IMR-90 (cell line): ENCODE measurements at regions not wholly inside any gene's neighbourhood (a gene's known extent, or its start where the extent isn't known, plus 50 kb on each side); places are given as distances from the start of the nearest gene placed in this dataset.

Experiments used
- ATAC-seq: fragments of 200-7000 bp; cut with Tn5 transposase; 2 replicates; pipeline ENCODE4 v1.9.1; 2020; ENCODE audit warnings: low read depth, mild to moderate bottlenecking, moderate library complexity
- BruUV-seq: library from RNA; stranded (reverse); fragments of 400-500 nt; replicated peaks from 2 replicates; lab custom pipeline; 2021; lab: Mats Ljungman, UMichigan
- CTCF ChIA-PET: fragments of 300-600 bp; formaldehyde crosslinking; extraction: SDS; loops from one replicate; lab custom pipeline; 2021; ENCODE audit warnings: antibody characterized with exemption; lab: Yijun Ruan, JAX
- POLR2A ChIA-PET: fragments of 300-600 bp; sonication (Branson Sonifier 250); formaldehyde crosslinking; loops from one replicate; lab custom pipeline; 2022; ENCODE audit warnings: antibody characterized with exemption; ENCODE audit not compliant: unreplicated experiment; lab: Charles Lee
- DNase-seq: peaks from one replicate; pipeline ENCODE4 v3.0.0; 2013
- H2AFZ ChIP-seq: replicated peaks from 2 replicates; pipeline ENCODE3; 2013; ENCODE audit warnings: low read length, mild to moderate bottlenecking; ENCODE audit not compliant: poor library complexity
- H2AK5ac ChIP-seq: 2 replicates; pipeline ENCODE4 v1.6.1; 2013; ENCODE audit warnings: low read depth, low read length, inconsistent platforms
- H2AK9ac ChIP-seq: replicated peaks from 2 replicates; pipeline ENCODE3; 2013; ENCODE audit warnings: mild to moderate bottlenecking, low read depth, low read length, moderate library complexity; ENCODE audit not compliant: poor library complexity
- H2BK120ac ChIP-seq: 2 replicates; pipeline ENCODE4 v1.6.1; 2013; ENCODE audit warnings: low read depth, low read length, inconsistent platforms
- H2BK15ac ChIP-seq: 3 replicates; pipeline ENCODE4 v1.6.1; 2013; ENCODE audit warnings: low read depth, low read length, inconsistent platforms
- H2BK20ac ChIP-seq: 2 replicates; pipeline ENCODE4 v1.6.1; 2013; ENCODE audit warnings: low read depth, mild to moderate bottlenecking, inconsistent platforms, low read length, moderate library complexity
- H2BK5ac ChIP-seq: 2 replicates; pipeline ENCODE4 v1.6.1; 2013; ENCODE audit warnings: mild to moderate bottlenecking, low read depth, low read length, inconsistent platforms; ENCODE audit not compliant: poor library complexity, severe bottlenecking
- H3K14ac ChIP-seq: replicated peaks from 2 replicates; pipeline ENCODE4 v1.6.1; 2013; ENCODE audit warnings: low read depth, low read length, inconsistent platforms
- H3K18ac ChIP-seq: 2 replicates; pipeline ENCODE4 v1.6.1; 2013; ENCODE audit warnings: low read depth, low read length, control low read depth
- H3K23ac ChIP-seq: 2 replicates; pipeline ENCODE4 v1.6.1; 2013; ENCODE audit warnings: low read depth, low read length, inconsistent platforms
- H3K27ac ChIP-seq: 2 replicates; pipeline ENCODE4 v1.5.1; 2013; ENCODE audit warnings: mild to moderate bottlenecking, control low read depth, low read length; ENCODE audit not compliant: insufficient read depth
- H3K27me3 ChIP-seq: 2 replicates; pipeline ENCODE4 v1.6.1; 2013; ENCODE audit warnings: low read length; ENCODE audit not compliant: control insufficient read depth, insufficient read depth
- H3K36me3 ChIP-seq: 2 replicates; pipeline ENCODE4 v1.6.1; 2013; ENCODE audit warnings: low read length, mixed read lengths; ENCODE audit not compliant: control insufficient read depth, insufficient read depth
- H3K4ac ChIP-seq: 2 replicates; pipeline ENCODE4 v1.6.1; 2013; ENCODE audit warnings: low read depth, low read length, inconsistent platforms
- H3K4me1 ChIP-seq: 2 replicates; pipeline ENCODE4 v1.6.1; 2013; ENCODE audit warnings: low read length, mixed read lengths; ENCODE audit not compliant: control insufficient read depth, insufficient read depth
- H3K4me2 ChIP-seq: 2 replicates; pipeline ENCODE4 v1.6.1; 2013; ENCODE audit warnings: low read depth, mild to moderate bottlenecking, control low read depth, low read length, moderate library complexity
- H3K4me3 ChIP-seq: 2 replicates; pipeline ENCODE4 v1.5.1; 2013; ENCODE audit warnings: low read depth, mild to moderate bottlenecking, control low read depth, low read length, moderate library complexity; ENCODE audit not compliant: insufficient read depth
- H3K56ac ChIP-seq: 2 replicates; pipeline ENCODE4 v1.6.1; 2013; ENCODE audit warnings: low read length, inconsistent platforms; ENCODE audit not compliant: insufficient read depth; ENCODE audit errors: extremely low read depth
- H3K79me1 ChIP-seq, 2 experiments: 2 replicates each; pipeline ENCODE4 v1.6.1; 2013; ENCODE audit warnings: low read length in 2 of 2, inconsistent platforms in 1 of 2, low read depth in 1 of 2
- H3K9ac ChIP-seq: 2 replicates; pipeline ENCODE4 v1.6.1; 2013; ENCODE audit warnings: low read depth, low read length, control low read depth
- H3K9me1 ChIP-seq: 2 replicates; pipeline ENCODE4 v1.6.1; 2013; ENCODE audit warnings: low read length, inconsistent platforms; ENCODE audit not compliant: insufficient read depth
- H3K9me3 ChIP-seq: 2 replicates; pipeline ENCODE4 v1.6.1; 2013; ENCODE audit warnings: low read length; ENCODE audit not compliant: control insufficient read depth, insufficient read depth
- H4K20me1 ChIP-seq: 2 replicates; pipeline ENCODE4 v1.6.1; 2013; ENCODE audit warnings: low read length, inconsistent platforms; ENCODE audit not compliant: insufficient read depth
- H4K5ac ChIP-seq: 2 replicates; pipeline ENCODE4 v1.6.1; 2013; ENCODE audit warnings: mild to moderate bottlenecking, low read depth, low read length, control low read depth
- H4K8ac ChIP-seq, 2 experiments: 2 replicates each; pipeline ENCODE4 v1.6.1; 2013; ENCODE audit warnings: low read depth in 2 of 2, low read length in 2 of 2, control low read depth in 1 of 2, inconsistent platforms in 1 of 2
- H4K91ac ChIP-seq: 2 replicates; pipeline ENCODE4 v1.6.1; 2013; ENCODE audit warnings: low read depth, low read length, inconsistent platforms; ENCODE audit not compliant: insufficient read depth
- BHLHE40 ChIP-seq: fragments of 150-350 bp; IDR thresholded peaks from 2 replicates; pipeline ENCODE4 v1.6.1; 2016; ENCODE audit warnings: mild to moderate bottlenecking, low read depth, low read length
- CEBPB ChIP-seq: IDR thresholded peaks from 2 replicates; pipeline ENCODE4 v1.6.1; 2012; ENCODE audit warnings: low read depth, low read length, improper control_type of control experiment
- CHD1 ChIP-seq: IDR thresholded peaks from 2 replicates; pipeline ENCODE4 v1.6.1; 2012; ENCODE audit warnings: low read depth, low read length, improper control_type of control experiment
- FOS ChIP-seq: fragments of 150-350 bp; IDR thresholded peaks from 2 replicates; pipeline ENCODE4 v1.6.1; 2016; ENCODE audit warnings: low read depth, low read length
- MAFK ChIP-seq: IDR thresholded peaks from 2 replicates; pipeline ENCODE4 v1.6.1; 2012; ENCODE audit warnings: low read depth, low read length, improper control_type of control experiment
- MAZ ChIP-seq: IDR thresholded peaks from 2 replicates; pipeline ENCODE4 v1.6.1; 2012; ENCODE audit warnings: low read depth, mild to moderate bottlenecking, low read length, improper control_type of control experiment, moderate library complexity, borderline replicate concordance
- MXI1 ChIP-seq: IDR thresholded peaks from 2 replicates; pipeline ENCODE4 v1.6.1; 2012; ENCODE audit warnings: low read depth, mild to moderate bottlenecking, low read length, moderate library complexity, borderline replicate concordance
- NFE2L2 ChIP-seq: fragments of 150-350 bp; IDR thresholded peaks from 2 replicates; pipeline ENCODE4 v1.6.1; 2016; ENCODE audit warnings: low read depth, mild to moderate bottlenecking, low read length
- POLR2A ChIP-seq: IDR thresholded peaks from 2 replicates; pipeline ENCODE4 v1.6.1; 2012; ENCODE audit warnings: mild to moderate bottlenecking, low read depth, low read length
- RAD21 ChIP-seq: IDR thresholded peaks from 2 replicates; pipeline ENCODE4 v1.6.1; 2012; ENCODE audit warnings: low read length, improper control_type of control experiment
- RCOR1 ChIP-seq: IDR thresholded peaks from 2 replicates; pipeline ENCODE4 v1.6.1; 2012; ENCODE audit warnings: mild to moderate bottlenecking, low read length, improper control_type of control experiment; ENCODE audit not compliant: insufficient replicate concordance
- RFX5 ChIP-seq: IDR thresholded peaks from 2 replicates; pipeline ENCODE4 v1.8.0; 2012; ENCODE audit warnings: low read depth, mild to moderate bottlenecking, low read length, moderate library complexity
- SMC3 ChIP-seq: fragments of 150-350 bp; IDR thresholded peaks from 2 replicates; pipeline ENCODE4 v1.6.1; 2016; ENCODE audit warnings: low read depth, mild to moderate bottlenecking, antibody characterized with exemption, low read length, moderate library complexity
- WGBS, 2 experiments: methylation state at CpG; one replicate each; pipeline versions ENCODE4 v1.1.5 to v1.1.7; 2013; ENCODE audit warnings: missing lambda C conversion rate in 2 of 2; ENCODE audit not compliant: insufficient read length in 1 of 2; ENCODE audit errors: extremely low coverage in 2 of 2; 5-methylcytosine and 5-hydroxymethylcytosine counted together
- dilution Hi-C: fragments of 300-500 bp; cut with HindIII; formaldehyde crosslinking; loops from one replicate; pipeline ENCODE4 v1.14.3; 2018; ENCODE audit warnings: low sequenced_read_pairs; ENCODE audit not compliant: unreplicated experiment
- in situ Hi-C: fragments of 300-500 bp; cut with MboI; formaldehyde crosslinking; loops from 3 replicates; pipeline ENCODE4 v1.14.3; 2019; ENCODE audit warnings: low sequenced_read_pairs, inconsistent platforms, mixed read lengths
- intact Hi-C: fragments of 100-400 bp; cut with micrococcal nuclease; formaldehyde crosslinking; loops from 2 replicates; pipeline ENCODE4 v1.10.0; 2022
- TF ChIP-seq, protein P1 (sequence below): fragments of 150-350 bp; IDR thresholded peaks from 2 replicates; pipeline ENCODE4 v1.6.1; 2017; ENCODE audit warnings: mild to moderate bottlenecking, antibody characterized with exemption, low read length, low read depth
- TF ChIP-seq, protein P2 (sequence below): fragments of 150-350 bp; IDR thresholded peaks from 2 replicates; pipeline ENCODE4 v1.6.1; 2016; ENCODE audit warnings: low read depth, mild to moderate bottlenecking, low read length, moderate library complexity, borderline replicate concordance
- TF ChIP-seq, protein P3 (sequence below): conservative IDR thresholded peaks from 2 replicates; pipeline ENCODE4 v1.5.1; 2012; ENCODE audit warnings: mild to moderate bottlenecking, low read depth, low read length, improper control_type of control experiment

DNA sequence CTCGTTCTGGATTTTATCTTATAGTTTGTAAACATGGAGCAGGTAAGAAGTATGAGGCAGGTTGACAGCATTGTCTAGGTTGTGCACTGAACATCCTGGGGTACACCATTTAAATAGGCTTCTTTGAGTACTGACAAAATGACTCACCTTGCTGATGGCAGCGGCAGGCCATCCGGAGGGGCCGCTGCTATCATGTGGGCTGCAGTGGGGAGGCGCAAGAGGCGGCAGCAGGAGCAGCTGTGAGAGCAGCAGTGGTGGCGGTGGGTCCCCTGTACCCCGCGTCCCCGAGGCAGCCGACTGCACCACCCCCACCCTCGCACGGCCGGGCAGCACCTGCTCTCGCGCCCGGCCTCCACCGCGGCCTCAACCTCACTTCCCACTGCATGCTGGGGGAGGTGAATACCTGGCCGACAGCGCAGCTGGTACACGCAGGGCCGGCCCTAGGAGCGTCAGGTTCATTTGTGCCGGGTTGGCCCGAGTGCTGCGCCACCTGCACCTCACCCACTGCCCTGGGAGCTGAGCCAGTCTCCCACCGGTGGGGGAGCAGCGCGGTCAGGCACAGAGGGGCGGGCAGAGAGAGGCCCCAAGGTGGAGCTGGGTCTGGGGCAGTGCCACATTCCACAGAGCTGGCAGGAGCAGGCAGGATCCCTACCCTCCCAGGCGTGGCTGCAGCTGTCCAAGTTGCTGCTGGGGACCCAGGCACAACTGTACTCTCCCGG lies 154.5 kb upstream of the RBMS1 start:
- POLR2A ChIA-PET = no interaction called here
- TF ChIP-seq BHLHE40 (no peak), MXI1 (no peak), CHD1 (no peak), MAFK (no peak), SMC3 (no peak), CEBPB (no peak), POLR2A (no peak), MAZ (no peak), RFX5 (no peak), NFE2L2 (no peak), FOS (no peak), RCOR1 (no peak), RAD21 (no peak)
- TF ChIP-seq, protein P1, sequence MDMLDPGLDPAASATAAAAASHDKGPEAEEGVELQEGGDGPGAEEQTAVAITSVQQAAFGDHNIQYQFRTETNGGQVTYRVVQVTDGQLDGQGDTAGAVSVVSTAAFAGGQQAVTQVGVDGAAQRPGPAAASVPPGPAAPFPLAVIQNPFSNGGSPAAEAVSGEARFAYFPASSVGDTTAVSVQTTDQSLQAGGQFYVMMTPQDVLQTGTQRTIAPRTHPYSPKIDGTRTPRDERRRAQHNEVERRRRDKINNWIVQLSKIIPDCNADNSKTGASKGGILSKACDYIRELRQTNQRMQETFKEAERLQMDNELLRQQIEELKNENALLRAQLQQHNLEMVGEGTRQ = no peak
- TF ChIP-seq, protein P2, sequence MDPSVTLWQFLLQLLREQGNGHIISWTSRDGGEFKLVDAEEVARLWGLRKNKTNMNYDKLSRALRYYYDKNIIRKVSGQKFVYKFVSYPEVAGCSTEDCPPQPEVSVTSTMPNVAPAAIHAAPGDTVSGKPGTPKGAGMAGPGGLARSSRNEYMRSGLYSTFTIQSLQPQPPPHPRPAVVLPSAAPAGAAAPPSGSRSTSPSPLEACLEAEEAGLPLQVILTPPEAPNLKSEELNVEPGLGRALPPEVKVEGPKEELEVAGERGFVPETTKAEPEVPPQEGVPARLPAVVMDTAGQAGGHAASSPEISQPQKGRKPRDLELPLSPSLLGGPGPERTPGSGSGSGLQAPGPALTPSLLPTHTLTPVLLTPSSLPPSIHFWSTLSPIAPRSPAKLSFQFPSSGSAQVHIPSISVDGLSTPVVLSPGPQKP = no peak
- TF ChIP-seq, protein P3, sequence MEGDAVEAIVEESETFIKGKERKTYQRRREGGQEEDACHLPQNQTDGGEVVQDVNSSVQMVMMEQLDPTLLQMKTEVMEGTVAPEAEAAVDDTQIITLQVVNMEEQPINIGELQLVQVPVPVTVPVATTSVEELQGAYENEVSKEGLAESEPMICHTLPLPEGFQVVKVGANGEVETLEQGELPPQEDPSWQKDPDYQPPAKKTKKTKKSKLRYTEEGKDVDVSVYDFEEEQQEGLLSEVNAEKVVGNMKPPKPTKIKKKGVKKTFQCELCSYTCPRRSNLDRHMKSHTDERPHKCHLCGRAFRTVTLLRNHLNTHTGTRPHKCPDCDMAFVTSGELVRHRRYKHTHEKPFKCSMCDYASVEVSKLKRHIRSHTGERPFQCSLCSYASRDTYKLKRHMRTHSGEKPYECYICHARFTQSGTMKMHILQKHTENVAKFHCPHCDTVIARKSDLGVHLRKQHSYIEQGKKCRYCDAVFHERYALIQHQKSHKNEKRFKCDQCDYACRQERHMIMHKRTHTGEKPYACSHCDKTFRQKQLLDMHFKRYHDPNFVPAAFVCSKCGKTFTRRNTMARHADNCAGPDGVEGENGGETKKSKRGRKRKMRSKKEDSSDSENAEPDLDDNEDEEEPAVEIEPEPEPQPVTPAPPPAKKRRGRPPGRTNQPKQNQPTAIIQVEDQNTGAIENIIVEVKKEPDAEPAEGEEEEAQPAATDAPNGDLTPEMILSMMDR = no peak
- Histone ChIP-seq H3K56ac (no peak overlapping the region), H3K27me3 (no peaks in the 10 kb centered on the region), H4K5ac (no peak overlapping the region), H2AK9ac (no peak overlapping the region), H2AFZ (no peak overlapping the region), H3K9me3 (no peaks in the 10 kb centered on the region), H4K20me1 (no peaks in the 10 kb centered on the region), H3K4ac (no peak overlapping the region), H3K23ac (no peak overlapping the region), H3K79me1 (no peaks in the 10 kb centered on the region), H3K4me3 (no peak overlapping the region), H3K14ac (no peak overlapping the region), H3K9ac (no peak overlapping the region), H3K36me3 (no peaks in the 10 kb centered on the region), H4K91ac (no peak overlapping the region), H3K27ac (no peak overlapping the region), H3K4me2 (no peak overlapping the region), H2AK5ac (no peak overlapping the region), H2BK15ac (no peak overlapping the region), H2BK120ac (no peak overlapping the region), H3K9me1 (0 out of 2 replicates have a peak, but pooled peaks cover 2% of the 10 kb centered on the region), H3K18ac (no peak overlapping the region), H4K8ac (no peak overlapping the region), H3K4me1 (no peaks in the 10 kb centered on the region), H2BK5ac (no peak overlapping the region), H2BK20ac (no peak overlapping the region)
- WGBS, 2 experiments = 33% methylated on average over 1 of the region's 33 CpGs; no CpG with 5 or more reads in 1 of the 2 experiments
- CTCF ChIA-PET = no interaction called here
- intact Hi-C loops (no loop called here), dilution Hi-C loops (no loop called here), in situ Hi-C loops (no loop called here)
- DNase-seq (no peak), ATAC-seq (no peak)
- BruUV-seq = no TSS peak
